Thyroid gland (tissue), 4 donors: ENCODE measurements at regions not wholly inside any gene's neighbourhood (a gene's known extent, or its start where the extent isn't known, plus 50 kb on each side); places are given as distances from the start of the nearest gene placed in this dataset.
"Not testable (repeated sequence)": the region's sequence is repeated elsewhere in the genome, so short reads cannot be mapped to it uniquely, and the experiment has no call there.

ENCODE experiments used
- CTCF ChIP-seq, 6 experiments: fragments of 200-600 bp in 3 of 6; fragments of 450-650 bp in 3 of 6; sonication (generic) in 3 of 6; IDR thresholded peaks; one replicate each; pipeline ENCODE4 v1.5.1; 2016 to 2019; ENCODE audit warnings: antibody characterized with exemption in 6 of 6, mild to moderate bottlenecking in 2 of 6, inconsistent platforms in 1 of 6, moderate library complexity in 1 of 6
- POLR2A ChIP-seq, 2 donors: fragments of 450-650 bp; IDR thresholded peaks; one replicate each; pipeline ENCODE4 v1.6.1; 2017; ENCODE audit warnings: antibody characterized with exemption in 2 of 2, mild to moderate bottlenecking in 2 of 2, moderate library complexity in 1 of 2

GRCh38 chr2:126956773-126957172 lies 58.1 kb downstream of the TEX51 start:
- not testable (repeated sequence) for TF ChIP-seq POLR2A, CTCF (IDR thresholded peaks at IDR 0.05)
